HepG2 (cell line): ENCODE measurements at regions not wholly inside any gene's neighbourhood (a gene's known extent, or its start where the extent isn't known, plus 50 kb on each side); places are given as distances from the start of the nearest gene placed in this dataset.

Source experiments
- ATAC-seq: fragments of 200-7000 bp; cut with Tn5 transposase; 3 replicates; pipeline ENCODE4 v1.9.1; 2020; ENCODE audit warnings: mild to moderate bottlenecking, moderate library complexity
- BruUV-seq: library from RNA; stranded (reverse); fragments of 400-500 nt; replicated peaks from 2 replicates; lab custom pipeline; 2021; lab: Mats Ljungman, UMichigan
- CTCF ChIA-PET: fragments of 300-600 bp; formaldehyde crosslinking; extraction: SDS; loops from one replicate; lab custom pipeline; 2021; ENCODE audit warnings: low total read pairs, inconsistent platforms, low intra/inter-chr PET ratio; lab: Yijun Ruan, JAX
- POLR2A ChIA-PET: fragments of 350-600 bp; sonication (Branson Sonifier 250); formaldehyde crosslinking; loops from one replicate; lab custom pipeline; 2020; ENCODE audit warnings: antibody characterized with exemption, inconsistent platforms; lab: Yijun Ruan, JAX
- DNase-seq: peaks from one replicate; pipeline ENCODE4 v3.0.0-alpha.2; 2015; ENCODE audit warnings: low spot score
- FAIRE-seq: peaks from 3 replicates; lab custom pipeline; 2011; peaks lifted over from hg19 to GRCh38; lab: Jason Lieb, UNC
- H2AFZ ChIP-seq: one replicate; pipeline ENCODE4 v1.6.1; 2011; ENCODE audit warnings: low read length, inconsistent platforms
- H3K27ac ChIP-seq: fragments of 300-600 bp; 3 replicates; pipeline ENCODE4 v1.8.0; 2011; ENCODE audit warnings: mixed run types, mild to moderate bottlenecking, mixed read lengths, low read length, inconsistent platforms; ENCODE audit not compliant: insufficient read depth; ENCODE audit errors: extremely low read length
- H3K27me3 ChIP-seq, 2 experiments: fragments of 200-600 bp in 1 of 2; 2 replicates in 1 of 2; 3 replicates in 1 of 2; pipeline versions ENCODE4 v1.6.0 to v1.8.0; 2011; ENCODE audit warnings: low read length in 2 of 2, mild to moderate bottlenecking in 2 of 2, moderate library complexity in 2 of 2, inconsistent platforms in 1 of 2; ENCODE audit not compliant: insufficient read depth in 2 of 2, control insufficient read depth in 1 of 2
- H3K36me3 ChIP-seq, 2 experiments: fragments of 200-600 bp in 1 of 2; replicated peaks in 1 of 2; 2 replicates in 1 of 2; 3 replicates in 1 of 2; pipeline versions ENCODE4 v1.5.1 to v1.8.0; 2011; ENCODE audit warnings: low read length in 2 of 2, inconsistent platforms in 1 of 2; ENCODE audit not compliant: insufficient read depth in 2 of 2, control insufficient read depth in 1 of 2
- H3K4me1 ChIP-seq: 2 replicates; pipeline ENCODE4 v1.5.1; 2012; ENCODE audit warnings: low read length, inconsistent platforms; ENCODE audit not compliant: insufficient read depth
- H3K4me2 ChIP-seq: 2 replicates; pipeline ENCODE4 v1.6.0; 2011; ENCODE audit warnings: low read depth, low read length, inconsistent platforms
- H3K4me3 ChIP-seq, 3 experiments: fragments of 200-600 bp in 1 of 3; sonication (generic), shearing (Covaris generic) in 1 of 3; replicated peaks in 1 of 3; 2 replicates each; pipeline ENCODE4 v1.5.1; 2011 to 2016; ENCODE audit warnings: low read length in 3 of 3, inconsistent platforms in 2 of 3, low read depth in 2 of 3, mild to moderate bottlenecking in 2 of 3, control low read depth in 1 of 3, mixed read lengths in 1 of 3; ENCODE audit not compliant: insufficient read depth in 1 of 3
- H3K79me2 ChIP-seq: one replicate; pipeline ENCODE4 v1.6.1; 2011; ENCODE audit warnings: low read length, inconsistent platforms; ENCODE audit not compliant: insufficient read depth
- H3K9ac ChIP-seq: 2 replicates; pipeline ENCODE4 v1.6.0; 2011; ENCODE audit warnings: mild to moderate bottlenecking, low read depth, low read length, inconsistent platforms; ENCODE audit not compliant: insufficient read depth
- H3K9me3 ChIP-seq: 2 replicates; pipeline ENCODE4 v1.5.1; 2012; ENCODE audit warnings: mild to moderate bottlenecking, low read length
- H4K20me1 ChIP-seq: 2 replicates; pipeline ENCODE4 v1.6.0; 2011; ENCODE audit warnings: inconsistent platforms, mild to moderate bottlenecking, low read length, moderate library complexity; ENCODE audit not compliant: insufficient read depth
- AKAP8 ChIP-seq: sonication (generic); formaldehyde crosslinking; IDR thresholded peaks from 2 replicates; pipeline ENCODE4 v1.5.1; 2020; ENCODE audit warnings: mild to moderate bottlenecking, missing genetic modification reagents
- ATF7 ChIP-seq, 2 experiments: fragments of 450-650 bp in 1 of 2; sonication (generic) in 1 of 2; formaldehyde crosslinking in 1 of 2; IDR thresholded peaks; 2 replicates each; pipeline versions ENCODE4 v1.4.0 to v1.6.1; 2016 to 2020; ENCODE audit warnings: antibody characterized with exemption in 1 of 2, mild to moderate bottlenecking in 1 of 2, missing genetic modification reagents in 1 of 2
- FOXM1 ChIP-seq: sonication (generic); formaldehyde crosslinking; IDR thresholded peaks from 2 replicates; pipeline ENCODE4 v1.5.0; 2020; ENCODE audit warnings: missing genetic modification reagents
- GLI4 ChIP-seq: sonication (generic); formaldehyde crosslinking; IDR thresholded peaks from 2 replicates; pipeline ENCODE4 v1.5.1; 2020; ENCODE audit warnings: missing genetic modification reagents, mild to moderate bottlenecking, moderate library complexity, borderline replicate concordance
- HCFC1 ChIP-seq: fragments of 150-350 bp; IDR thresholded peaks from 2 replicates; pipeline ENCODE4 v1.6.1; 2014; ENCODE audit warnings: low read depth, low read length
- LCORL ChIP-seq, 2 experiments: fragments of 450-650 bp in 1 of 2; sonication (generic) in 1 of 2; formaldehyde crosslinking in 1 of 2; IDR thresholded peaks; 2 replicates each; pipeline versions ENCODE4 v1.5.0 to v1.6.1; 2017 to 2020; ENCODE audit warnings: antibody characterized with exemption in 1 of 2, missing genetic modification reagents in 1 of 2
- SP4 ChIP-seq: sonication (generic); formaldehyde crosslinking; IDR thresholded peaks from 2 replicates; pipeline ENCODE4 v1.8.1; 2023; ENCODE audit warnings: mild to moderate bottlenecking, missing genetic modification reagents
- ZBTB38 ChIP-seq: sonication (generic); formaldehyde crosslinking; IDR thresholded peaks from 2 replicates; pipeline ENCODE4 v1.5.1; 2020; ENCODE audit warnings: mild to moderate bottlenecking, missing genetic modification reagents
- ZNF441 ChIP-seq: sonication (generic); formaldehyde crosslinking; IDR thresholded peaks from 2 replicates; pipeline ENCODE4 v1.7.0; 2021; ENCODE audit warnings: missing genetic modification reagents, borderline replicate concordance
- ZNF614 ChIP-seq: IDR thresholded peaks from 2 replicates; pipeline ENCODE4 v1.6.1; 2018; ENCODE audit warnings: missing biosample characterization, missing genetic modification reagents, inconsistent platforms, borderline replicate concordance
- WGBS: methylation state at CpG from one replicate; pipeline ENCODE4 v1.1.6; 2017; ENCODE audit warnings: low lambda C conversion rate; 5-methylcytosine and 5-hydroxymethylcytosine counted together
- in situ Hi-C: cut with HindIII; loops from 2 replicates; pipeline ENCODE4 v1.10.0; 2017; ENCODE audit warnings: low pct_unique_long_range_greater_than_20kb; ENCODE audit not compliant: extremely low pct_ligation_motif_present
- intact Hi-C: fragments of 100-400 bp; cut with micrococcal nuclease; formaldehyde crosslinking; loops from one replicate; pipeline ENCODE4 v1.10.0; 2022; ENCODE audit not compliant: unreplicated experiment
- TF ChIP-seq, protein P1 (sequence below): sonication (generic); formaldehyde crosslinking; IDR thresholded peaks from 2 replicates; pipeline ENCODE4 v1.5.1; 2020; ENCODE audit warnings: missing genetic modification reagents, mild to moderate bottlenecking, borderline replicate concordance
- TF ChIP-seq, protein P2 (sequence below): IDR thresholded peaks from 2 replicates; pipeline ENCODE4 v1.6.1; 2016; ENCODE audit warnings: missing genetic modification reagents, missing compliant biosample characterization
- TF ChIP-seq, protein P3 (sequence below): sonication (generic); formaldehyde crosslinking; IDR thresholded peaks from 2 replicates; pipeline ENCODE4 v1.4.0; 2020; ENCODE audit warnings: missing genetic modification reagents, mild to moderate bottlenecking, borderline replicate concordance
- TF ChIP-seq, protein P4 (sequence below): sonication (generic); formaldehyde crosslinking; IDR thresholded peaks from 2 replicates; pipeline ENCODE4 v1.5.0; 2020; ENCODE audit warnings: missing genetic modification reagents, mild to moderate bottlenecking, borderline replicate concordance

DNA sequence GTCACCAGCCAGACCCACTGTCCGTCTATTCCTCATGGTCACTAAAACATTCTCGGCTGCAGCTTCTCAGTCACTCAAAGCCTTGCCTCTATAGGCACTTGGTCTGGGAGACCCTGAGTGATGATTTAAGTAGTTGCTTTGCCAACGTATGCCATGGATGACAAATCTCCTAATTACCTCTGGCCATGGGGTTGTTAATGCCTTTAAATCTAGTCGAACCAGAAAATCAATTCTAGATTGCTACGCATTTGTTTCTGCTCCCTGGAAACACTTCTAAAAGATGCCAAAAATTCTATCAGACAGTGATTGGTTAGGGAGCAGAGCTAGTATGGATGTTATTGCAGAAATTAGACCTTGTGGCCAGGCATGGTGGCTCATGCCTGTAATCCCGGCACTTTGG, 57.0 kb upstream of the RTL6 start:
- Histone ChIP-seq H3K36me3 (no peaks in the 10 kb centered on the region), H3K27me3 (peaks cover 0 to 27% of the 10 kb centered on the region in 2 experiments; a peak in 3 of 5 replicates), H2AFZ (no peak overlapping the region), H3K4me2 (no peak overlapping the region), H3K9me3 (no peaks in the 10 kb centered on the region), H3K9ac (no peak overlapping the region), H3K79me2 (no peaks in the 10 kb centered on the region), H4K20me1 (no peaks in the 10 kb centered on the region), H3K4me3 (no peak overlapping the region), H3K27ac (no peak overlapping the region), H3K4me1 (no peaks in the 10 kb centered on the region)
- in situ Hi-C loops: no loop called here
- 19% methylated on average over 6 of the region's 6 CpGs for WGBS
- intact Hi-C loops: no loop called here
- no peak for DNase-seq
- no peak for FAIRE-seq
- no peak for TF ChIP-seq HCFC1
- no peak for TF ChIP-seq LCORL (IDR thresholded peaks at IDR 0.05)
- no peak for TF ChIP-seq LCORL (CRISPR knock-in tag; IDR thresholded peaks at IDR 0.05)
- TF ChIP-seq, protein P1, sequence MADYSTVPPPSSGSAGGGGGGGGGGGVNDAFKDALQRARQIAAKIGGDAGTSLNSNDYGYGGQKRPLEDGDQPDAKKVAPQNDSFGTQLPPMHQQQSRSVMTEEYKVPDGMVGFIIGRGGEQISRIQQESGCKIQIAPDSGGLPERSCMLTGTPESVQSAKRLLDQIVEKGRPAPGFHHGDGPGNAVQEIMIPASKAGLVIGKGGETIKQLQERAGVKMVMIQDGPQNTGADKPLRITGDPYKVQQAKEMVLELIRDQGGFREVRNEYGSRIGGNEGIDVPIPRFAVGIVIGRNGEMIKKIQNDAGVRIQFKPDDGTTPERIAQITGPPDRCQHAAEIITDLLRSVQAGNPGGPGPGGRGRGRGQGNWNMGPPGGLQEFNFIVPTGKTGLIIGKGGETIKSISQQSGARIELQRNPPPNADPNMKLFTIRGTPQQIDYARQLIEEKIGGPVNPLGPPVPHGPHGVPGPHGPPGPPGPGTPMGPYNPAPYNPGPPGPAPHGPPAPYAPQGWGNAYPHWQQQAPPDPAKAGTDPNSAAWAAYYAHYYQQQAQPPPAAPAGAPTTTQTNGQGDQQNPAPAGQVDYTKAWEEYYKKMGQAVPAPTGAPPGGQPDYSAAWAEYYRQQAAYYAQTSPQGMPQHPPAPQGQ (CRISPR knock-in tag): no peak
- TF ChIP-seq, protein P2, sequence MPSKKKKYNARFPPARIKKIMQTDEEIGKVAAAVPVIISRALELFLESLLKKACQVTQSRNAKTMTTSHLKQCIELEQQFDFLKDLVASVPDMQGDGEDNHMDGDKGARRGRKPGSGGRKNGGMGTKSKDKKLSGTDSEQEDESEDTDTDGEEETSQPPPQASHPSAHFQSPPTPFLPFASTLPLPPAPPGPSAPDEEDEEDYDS (CRISPR knock-in tag): no peak
- TF ChIP-seq, protein P3, sequence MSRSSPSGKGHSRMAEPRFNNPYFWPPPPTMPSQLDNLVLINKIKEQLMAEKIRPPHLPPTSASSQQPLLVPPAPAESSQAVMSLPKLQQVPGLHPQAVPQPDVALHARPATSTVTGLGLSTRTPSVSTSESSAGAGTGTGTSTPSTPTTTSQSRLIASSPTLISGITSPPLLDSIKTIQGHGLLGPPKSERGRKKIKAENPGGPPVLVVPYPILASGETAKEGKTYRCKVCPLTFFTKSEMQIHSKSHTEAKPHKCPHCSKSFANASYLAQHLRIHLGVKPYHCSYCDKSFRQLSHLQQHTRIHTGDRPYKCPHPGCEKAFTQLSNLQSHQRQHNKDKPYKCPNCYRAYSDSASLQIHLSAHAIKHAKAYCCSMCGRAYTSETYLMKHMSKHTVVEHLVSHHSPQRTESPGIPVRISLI (CRISPR knock-in tag): no peak
- no peak for TF ChIP-seq FOXM1 (CRISPR knock-in tag)
- no peak for TF ChIP-seq ZNF614
- TF ChIP-seq ZNF441 (CRISPR knock-in tag): no peak
- TF ChIP-seq ATF7 (IDR thresholded peaks at IDR 0.05): no peak
- no peak for TF ChIP-seq ATF7 (CRISPR knock-in tag; IDR thresholded peaks at IDR 0.05)
- TF ChIP-seq, protein P4, sequence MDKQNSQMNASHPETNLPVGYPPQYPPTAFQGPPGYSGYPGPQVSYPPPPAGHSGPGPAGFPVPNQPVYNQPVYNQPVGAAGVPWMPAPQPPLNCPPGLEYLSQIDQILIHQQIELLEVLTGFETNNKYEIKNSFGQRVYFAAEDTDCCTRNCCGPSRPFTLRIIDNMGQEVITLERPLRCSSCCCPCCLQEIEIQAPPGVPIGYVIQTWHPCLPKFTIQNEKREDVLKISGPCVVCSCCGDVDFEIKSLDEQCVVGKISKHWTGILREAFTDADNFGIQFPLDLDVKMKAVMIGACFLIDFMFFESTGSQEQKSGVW (CRISPR knock-in tag): no peak
- no peak for TF ChIP-seq AKAP8
- TF ChIP-seq ZBTB38: no peak
- no peak for TF ChIP-seq SP4
- TF ChIP-seq GLI4 (CRISPR knock-in tag): no peak
- no TSS peak for BruUV-seq
- ATAC-seq: no peak
- ChIA-PET POLR2A (no interaction called here), CTCF (no interaction called here)
